ENCODE measurements at regions not wholly inside any gene's neighbourhood (a gene's known extent, or its start where the extent isn't known, plus 50 kb on each side); places are given as distances from the start of the nearest gene placed in this dataset.

GRCh38 chr11:10936626-10937384 lies 79.0 kb upstream of the ZBED5 start:
- TF ChIP-seq EZH2 (IDR thresholded peaks at IDR 0.05; ENCODE audit: borderline replicate concordance, low read length) (no peak), CTCF (conservative IDR thresholded peaks at IDR 0.05 in 1 of 2, IDR thresholded peaks at IDR 0.05 in 1 of 2; ENCODE audit: extremely low read depth in 1 of 2, insufficient read depth in 1 of 2, low read depth in 1 of 2, low read length in 2 of 2) (no peak)
